GM18502 (cell line): ENCODE measurements at regions not wholly inside any gene's neighbourhood (a gene's known extent, or its start where the extent isn't known, plus 50 kb on each side); places are given as distances from the start of the nearest gene placed in this dataset.
"Not testable (repeated sequence)": the region's sequence is repeated elsewhere in the genome, so short reads cannot be mapped to it uniquely, and the experiment has no call there.

Experiments
- ATAC-seq: cut with Tn5 transposase; IDR thresholded peaks from one replicate; pipeline ENCODE4 v1.9.1; 2021; ENCODE audit warnings: mild to moderate bottlenecking; ENCODE audit not compliant: unreplicated experiment, poor library complexity

GRCh38 chr4:111955001-111955400 is 190.3 kb upstream of the FAM241A start:
- ATAC-seq: no peak

GRCh38 chr4:111957116-111957515 is 188.1 kb upstream of the FAM241A start:
- no peak for ATAC-seq

- no peak for ATAC-seq
These were observed 187.3 kb upstream of the FAM241A start for GRCh38 chr4:111957997-111958396.

- peak; percentile 46 for ATAC-seq
These were observed 186.0 kb upstream of the FAM241A start for GRCh38 chr4:111959222-111959621.

- peak; percentile 89 for ATAC-seq
These were observed 185.0 kb upstream of the FAM241A start for GRCh38 chr4:111960241-111960667.

GRCh38 chr4:111961026-111961425 is 184.2 kb upstream of the FAM241A start:
- not testable (repeated sequence) for ATAC-seq

GRCh38 chr4:111961809-111962208 is 183.4 kb upstream of the FAM241A start:
- no peak for ATAC-seq

GRCh38 chr4:111963158-111963700 is 182.0 kb upstream of the FAM241A start:
- ATAC-seq: no peak

GRCh38 chr4:111977419-111977965 is 167.8 kb upstream of the FAM241A start:
- no peak for ATAC-seq

- no peak for ATAC-seq
These were observed 165.3 kb upstream of the FAM241A start for GRCh38 chr4:111979921-111980320.

- ATAC-seq: no peak
These were observed 163.2 kb upstream of the FAM241A start for GRCh38 chr4:111982089-111982488.

- ATAC-seq: no peak
These were observed 161.0 kb upstream of the FAM241A start for GRCh38 chr4:111984169-111984819.

- no peak for ATAC-seq
These were observed 159.8 kb upstream of the FAM241A start for GRCh38 chr4:111985426-111985825.

- no peak for ATAC-seq
These were observed 159.2 kb upstream of the FAM241A start for GRCh38 chr4:111986095-111986494.

- ATAC-seq: no peak
These were observed 156.7 kb upstream of the FAM241A start for GRCh38 chr4:111988514-111988913.

- ATAC-seq: no peak
These were observed 155.4 kb upstream of the FAM241A start for GRCh38 chr4:111989817-111990216.

GRCh38 chr4:111991163-111991562 is 154.1 kb upstream of the FAM241A start:
- ATAC-seq: peak; percentile 97

- ATAC-seq: peak; percentile 20
These were observed 153.5 kb upstream of the FAM241A start for GRCh38 chr4:111991797-111992196.

GRCh38 chr4:111992351-111993168 is 152.7 kb upstream of the FAM241A start:
- no peak for ATAC-seq

GRCh38 chr4:111994392-111994791 is 150.9 kb upstream of the FAM241A start:
- ATAC-seq: no peak

GRCh38 chr4:111997785-111998184 is 147.5 kb upstream of the FAM241A start:
- ATAC-seq: no peak
